GM12891 (cell line): ENCODE measurements at regions not wholly inside any gene's neighbourhood (a gene's known extent, or its start where the extent isn't known, plus 50 kb on each side); places are given as distances from the start of the nearest gene placed in this dataset.

ENCODE experiments used
- POLR2A ChIP-seq: IDR thresholded peaks from 2 replicates; pipeline ENCODE4 v1.6.1; 2011; ENCODE audit warnings: low read depth, low read length, control low read depth
- POLR2AphosphoS5 ChIP-seq: IDR thresholded peaks from 2 replicates; pipeline ENCODE4 v1.6.1; 2011; ENCODE audit warnings: low read depth, low read length, control low read depth

DNA sequence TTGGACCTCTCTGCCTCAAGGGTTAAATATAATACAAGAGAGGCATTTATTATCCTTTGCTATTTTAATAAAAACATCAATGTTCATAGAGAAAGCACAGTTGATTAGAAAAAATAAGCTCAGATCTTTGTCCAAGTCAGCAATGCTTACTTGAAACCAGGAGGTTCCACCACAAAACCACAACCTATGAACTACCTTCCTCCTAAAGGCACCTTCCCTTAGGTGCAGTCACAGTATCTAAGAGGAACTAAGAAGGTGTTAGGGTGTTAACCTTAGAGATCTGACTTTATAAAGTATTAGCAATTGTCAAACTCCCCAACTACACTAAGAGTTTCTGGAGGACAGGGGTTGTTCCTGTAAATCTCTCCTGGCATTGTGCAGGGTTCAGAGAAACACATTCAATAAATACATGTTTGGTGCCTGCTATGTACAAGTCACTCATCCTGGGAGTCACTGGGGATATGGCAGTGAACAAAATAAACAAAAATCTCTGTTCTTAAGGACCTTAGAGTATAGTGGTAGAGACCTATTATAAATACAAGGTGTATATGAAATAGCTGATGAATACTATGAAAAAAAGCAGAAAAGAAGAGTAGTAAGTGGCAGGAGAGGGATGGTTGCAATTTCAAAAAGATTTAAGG lies 208.6 kb downstream of the NFKBIZ start:
- TF ChIP-seq POLR2AphosphoS5: no peak
- no peak for TF ChIP-seq POLR2A
